Stimulated activated CD8-positive, alpha-beta memory T cell treated with anti-CD3 and anti-CD28 coated beads, Interleukin-4, amount 100 ng/mL, for 1 hour (primary cell): ENCODE measurements at regions not wholly inside any gene's neighbourhood (a gene's known extent, or its start where the extent isn't known, plus 50 kb on each side); places are given as distances from the start of the nearest gene placed in this dataset.
"Not testable (repeated sequence)": the region's sequence is repeated elsewhere in the genome, so short reads cannot be mapped to it uniquely, and the experiment has no call there.

Experiments
- DNase-seq, 2 donors: peaks; one replicate each; pipeline ENCODE4 v3.0.0-alpha.2; 2020; ENCODE audit warnings: low read depth in 2 of 2, low spot score in 1 of 2

DNA sequence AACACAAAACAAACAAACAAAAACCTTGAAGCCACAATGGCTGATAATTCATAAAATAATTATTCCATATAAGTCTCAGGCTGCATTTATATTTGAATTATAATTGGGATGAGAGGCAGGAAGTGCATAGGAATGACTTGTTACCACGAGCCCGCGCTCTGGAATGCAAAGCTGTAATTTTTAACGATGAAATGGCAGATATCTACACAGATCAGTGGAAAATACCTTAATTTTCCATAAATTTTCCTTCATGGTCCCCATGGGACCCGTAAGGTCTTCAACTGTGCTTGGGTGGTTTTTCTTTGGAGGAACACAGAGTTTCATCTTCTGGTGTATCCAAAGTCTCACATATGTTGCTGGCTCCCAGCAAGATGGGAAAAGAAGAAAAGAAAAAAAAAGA lies 226.8 kb downstream of the SHOX start:
- DNase-seq, result no peak

DNA sequence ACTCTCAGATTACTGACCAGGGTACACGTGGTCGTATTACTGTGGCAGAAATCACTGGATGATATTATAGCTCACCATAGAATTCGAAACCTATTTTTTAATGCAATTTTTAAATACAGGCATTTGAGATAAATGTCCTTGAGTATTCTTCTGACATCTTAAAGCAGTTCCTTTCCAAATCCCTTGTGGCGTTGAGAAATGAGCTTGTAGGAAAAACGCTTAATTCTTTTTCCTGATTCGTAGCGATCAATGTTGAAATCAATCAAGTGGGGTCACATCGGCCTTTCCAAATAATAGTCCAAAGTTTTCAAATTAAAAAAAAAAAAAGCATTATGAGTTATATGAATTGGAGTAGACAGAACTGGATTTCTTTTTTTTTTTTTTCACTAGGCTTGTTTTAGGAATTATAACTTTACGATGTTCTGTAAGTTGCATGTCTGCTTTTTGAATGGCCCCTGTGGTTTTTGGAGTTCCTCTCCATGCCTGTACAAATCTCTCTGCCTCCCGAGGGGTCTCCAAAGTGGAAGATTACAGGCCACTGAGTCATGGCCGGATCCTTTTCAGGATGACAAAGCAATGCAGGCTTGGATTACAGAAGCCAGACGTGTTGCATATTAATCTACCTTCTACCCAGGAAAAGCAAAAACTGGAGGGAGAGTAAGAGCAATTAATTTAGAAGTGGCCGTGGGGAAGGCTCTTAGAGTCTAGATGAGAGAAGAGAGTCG lies 226.1 kb downstream of the SHOX start:
- no peak for DNase-seq

DNA sequence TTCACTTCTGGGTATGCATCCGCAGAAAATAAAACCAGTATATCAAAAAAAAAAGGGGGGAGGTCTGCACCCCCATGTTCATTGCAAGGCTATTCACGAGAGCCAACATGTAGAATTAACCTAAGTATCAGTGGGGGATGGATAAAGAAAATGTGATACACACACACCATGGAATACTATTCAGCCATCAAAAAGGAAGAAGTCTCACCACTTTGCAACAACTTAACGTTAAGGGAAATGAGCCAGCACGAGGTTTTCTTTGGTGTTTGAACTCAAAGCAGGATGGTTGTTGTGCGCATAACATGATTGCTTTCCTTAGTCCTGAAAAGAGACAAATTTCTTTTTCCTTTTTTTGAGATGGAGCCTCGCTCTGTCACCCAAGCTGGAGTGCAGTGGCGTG lies 222.7 kb downstream of the SHOX start:
- no peak for DNase-seq

DNA sequence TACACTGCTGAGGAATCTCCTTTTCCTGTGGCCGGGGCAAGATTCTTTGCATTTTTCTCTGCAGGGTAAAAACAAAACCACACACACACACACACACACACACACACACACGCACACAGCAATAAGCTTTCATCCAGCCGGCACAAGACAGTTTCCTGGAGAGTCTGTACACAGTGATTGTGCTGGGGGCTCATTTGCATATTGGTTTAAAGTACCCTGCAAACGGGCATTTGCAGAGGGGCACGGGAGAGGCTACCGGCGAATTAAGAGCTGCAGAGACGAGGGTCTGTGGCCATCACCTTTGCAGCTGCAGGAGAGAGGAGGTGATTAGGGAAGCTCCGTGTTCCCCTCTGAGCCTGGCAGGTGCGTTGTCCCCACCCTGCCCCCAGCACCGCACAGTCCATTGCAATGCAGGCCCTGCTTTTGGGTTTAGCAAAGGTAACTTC lies 219.9 kb downstream of the SHOX start:
- DNase-seq, result no peak

DNA sequence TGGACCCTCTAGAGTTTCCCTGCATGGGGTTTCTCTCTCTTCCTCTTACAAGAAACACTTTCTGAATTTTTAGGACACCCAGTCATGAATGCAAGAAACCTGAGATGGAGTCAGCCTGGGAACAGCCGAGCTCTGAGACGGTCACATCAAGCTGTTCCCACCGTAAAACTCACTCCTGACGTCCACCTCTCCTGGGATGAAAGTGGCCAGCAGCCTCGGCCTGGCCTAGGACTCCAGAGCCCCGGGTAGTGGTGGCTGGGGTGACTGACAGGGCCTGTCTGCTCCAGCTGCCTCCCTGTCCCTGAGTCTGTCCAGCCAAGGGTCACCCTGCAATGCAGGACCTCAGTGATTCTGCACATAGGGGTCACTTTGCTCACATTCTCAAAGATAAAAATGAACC lies 217.8 kb downstream of the SHOX start:
- no peak for DNase-seq

DNA sequence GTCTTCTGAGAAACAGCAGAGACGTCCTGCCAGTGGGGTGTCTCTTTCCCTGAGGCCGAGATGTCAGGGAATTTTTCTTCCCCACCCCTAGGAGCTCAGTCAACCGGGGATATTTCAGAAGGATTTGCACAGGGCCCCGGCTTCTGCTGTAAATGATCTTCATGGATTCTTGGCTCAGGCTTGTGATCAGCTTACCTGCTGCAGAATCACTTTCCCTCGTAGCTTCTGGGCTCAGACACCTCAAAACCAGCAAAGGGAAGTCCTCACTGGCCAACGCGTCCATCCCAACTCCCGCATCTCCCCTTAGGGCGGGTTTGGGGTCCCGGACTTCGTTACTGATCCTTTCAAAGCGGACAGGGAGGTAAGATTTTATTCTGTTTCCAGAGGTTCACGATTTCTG lies 212.7 kb downstream of the SHOX start:
- DNase-seq, result no peak

DNA sequence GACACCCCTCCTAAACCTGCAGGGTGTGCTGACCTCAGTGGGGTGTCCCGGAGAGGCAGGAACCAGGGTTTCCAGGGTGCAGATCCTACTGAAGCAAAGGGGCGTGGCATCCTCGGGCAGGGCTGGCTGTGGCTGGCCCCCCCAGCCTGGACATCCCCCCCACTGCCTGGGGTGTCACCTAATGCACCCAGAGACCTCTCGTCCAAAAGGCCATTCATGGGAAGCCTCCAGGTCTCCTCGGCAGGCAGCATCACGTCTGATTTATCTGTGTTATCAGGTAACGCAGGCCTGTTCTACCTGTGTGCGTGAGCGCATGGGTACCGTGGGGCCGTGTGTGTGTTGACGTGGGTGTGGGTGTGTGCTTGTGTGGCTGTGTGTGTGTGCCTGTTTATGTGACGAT lies 210.0 kb downstream of the SHOX start:
- no peak for DNase-seq

DNA sequence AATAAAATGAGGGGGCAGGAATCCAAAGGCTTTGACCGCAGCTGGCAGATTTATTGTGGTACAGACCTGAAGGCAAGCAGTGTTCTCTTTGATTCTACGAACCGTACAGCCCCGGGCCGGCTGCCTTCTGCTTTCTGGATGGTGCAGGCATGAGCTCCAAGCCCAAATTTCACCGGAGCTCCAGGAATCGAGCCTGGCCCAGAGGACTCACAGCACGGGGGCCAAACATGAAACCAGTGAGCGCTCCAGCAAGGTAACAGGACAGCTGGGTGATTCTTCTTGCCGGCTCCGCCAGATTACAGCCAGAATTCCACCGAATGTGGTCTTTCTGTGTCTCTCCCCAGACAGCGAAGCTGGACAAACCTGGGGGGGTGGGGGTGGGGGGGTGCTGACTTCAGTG lies 208.1 kb downstream of the SHOX start:
- not testable (repeated sequence) for DNase-seq

DNA sequence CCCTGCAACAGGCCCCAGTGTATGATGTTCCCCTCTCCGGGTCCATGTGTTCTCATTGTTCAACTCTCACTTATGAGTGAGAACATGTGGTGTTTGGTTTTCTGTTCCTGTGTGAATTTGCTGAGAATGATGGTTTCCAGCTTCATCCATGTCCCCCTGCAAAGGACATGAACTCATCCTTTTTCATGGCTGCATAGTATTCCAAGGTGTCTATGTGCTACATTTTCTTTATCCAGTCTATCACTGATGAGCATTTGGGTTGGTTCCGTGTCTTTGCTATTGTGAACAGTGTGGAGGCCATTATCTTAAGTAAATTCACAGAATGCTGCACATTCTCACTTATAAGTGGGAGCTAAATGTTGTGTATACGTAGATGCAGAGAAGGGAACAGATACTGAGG lies 205.3 kb downstream of the SHOX start:
- not testable (repeated sequence) for DNase-seq

DNA sequence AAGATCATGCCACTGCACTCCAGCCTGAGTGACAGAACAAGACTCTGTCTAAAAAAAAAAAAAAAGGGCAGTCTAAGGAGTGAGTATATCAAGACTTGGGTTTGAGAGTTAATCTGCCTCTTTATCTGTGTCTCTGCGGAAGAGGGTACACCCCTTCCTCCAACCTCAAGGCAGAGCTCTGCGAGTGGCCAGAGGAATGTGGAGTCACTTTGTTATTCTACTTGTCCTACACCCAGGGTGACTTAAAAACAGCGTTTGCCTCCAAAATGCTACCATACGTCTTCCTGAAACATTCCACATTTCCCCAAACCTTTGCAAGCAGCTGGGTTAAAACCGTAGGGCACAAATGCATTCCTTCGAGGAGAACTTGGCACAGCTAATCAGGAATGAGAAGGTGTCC lies 199.9 kb downstream of the SHOX start:
- DNase-seq, result no peak

DNA sequence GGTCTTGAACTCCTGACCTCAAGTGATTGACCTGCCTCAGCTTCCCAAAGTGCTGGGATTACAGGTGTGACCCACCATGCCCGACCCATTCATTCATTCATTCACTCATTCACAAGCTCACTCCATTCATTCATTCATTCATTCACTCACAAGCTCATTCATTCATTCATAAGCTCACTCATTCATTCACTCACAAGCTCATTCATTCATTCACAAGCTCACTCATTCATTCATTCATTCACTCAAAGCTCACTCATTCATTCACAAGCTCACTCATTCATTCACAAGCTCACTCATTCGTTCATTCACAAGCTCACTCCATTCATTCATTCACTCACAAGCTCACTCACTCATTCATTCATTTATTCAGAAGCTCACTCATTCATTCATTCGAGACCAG lies 198.6 kb downstream of the SHOX start:
- DNase-seq, result no peak

DNA sequence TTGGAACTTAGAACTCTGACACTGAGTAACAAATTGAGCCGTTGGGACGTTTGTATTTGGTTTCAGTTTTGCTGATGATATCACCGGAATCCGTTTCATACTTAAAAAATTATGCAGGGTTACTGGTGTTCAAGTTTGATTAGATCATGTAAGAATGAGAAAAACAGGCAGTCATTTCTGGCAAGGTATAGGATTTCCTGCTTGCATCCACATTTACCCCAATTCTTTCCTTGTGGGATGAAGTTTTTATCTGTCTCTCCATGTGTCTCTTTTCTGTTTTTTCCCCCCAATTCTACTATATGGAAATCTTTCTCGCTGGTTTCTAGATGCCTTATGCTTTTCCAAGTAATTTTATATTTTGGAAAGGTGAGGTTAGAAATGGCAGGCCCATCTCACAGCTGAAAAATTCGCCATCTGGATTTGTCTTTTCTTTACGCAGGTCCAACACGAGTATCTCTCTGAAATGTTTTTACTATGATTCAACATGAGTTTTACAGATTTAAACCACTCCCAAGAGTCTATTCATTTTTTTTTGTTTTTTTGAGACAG lies 197.9 kb downstream of the SHOX start:
- DNase-seq, result no peak

DNA sequence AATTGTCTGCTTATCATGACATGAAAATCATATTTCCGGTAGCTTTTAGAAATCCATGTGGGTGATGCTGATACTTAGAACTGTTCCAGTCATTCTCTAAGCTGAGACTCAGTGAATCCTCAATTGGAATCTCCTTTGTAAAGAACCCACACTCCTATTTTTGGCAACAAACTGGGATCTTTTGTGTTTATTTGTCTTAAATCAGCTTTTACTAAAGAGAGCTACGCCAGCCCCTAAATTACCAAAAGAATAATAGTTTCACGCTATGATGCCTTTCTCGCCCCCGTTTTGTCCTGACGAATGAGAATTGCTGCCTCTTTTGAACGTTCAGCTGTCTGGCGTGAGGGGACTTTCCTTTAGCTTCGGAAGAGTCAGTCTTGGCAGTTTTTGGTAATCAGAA lies 195.9 kb downstream of the SHOX start:
- DNase-seq, result no peak

DNA sequence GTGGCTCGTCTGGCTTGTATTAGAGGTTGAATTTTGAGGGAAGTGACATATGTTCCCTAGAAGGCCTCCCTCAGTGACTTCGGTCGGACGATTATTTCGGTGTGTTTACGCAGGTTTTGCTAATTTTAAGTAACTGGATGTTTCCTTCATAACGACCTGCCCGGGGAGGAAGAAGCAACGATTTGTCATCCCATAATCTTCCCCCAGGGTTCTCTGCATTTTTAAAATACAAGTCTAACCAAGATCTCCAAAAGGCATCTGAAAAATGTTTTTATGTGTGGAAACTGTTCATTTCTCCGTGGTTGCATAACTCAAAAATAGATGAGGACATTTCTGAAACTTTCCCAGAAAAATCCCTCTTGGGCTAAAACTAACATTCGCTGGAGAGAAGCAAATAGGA lies 195.4 kb downstream of the SHOX start:
- no peak for DNase-seq

DNA sequence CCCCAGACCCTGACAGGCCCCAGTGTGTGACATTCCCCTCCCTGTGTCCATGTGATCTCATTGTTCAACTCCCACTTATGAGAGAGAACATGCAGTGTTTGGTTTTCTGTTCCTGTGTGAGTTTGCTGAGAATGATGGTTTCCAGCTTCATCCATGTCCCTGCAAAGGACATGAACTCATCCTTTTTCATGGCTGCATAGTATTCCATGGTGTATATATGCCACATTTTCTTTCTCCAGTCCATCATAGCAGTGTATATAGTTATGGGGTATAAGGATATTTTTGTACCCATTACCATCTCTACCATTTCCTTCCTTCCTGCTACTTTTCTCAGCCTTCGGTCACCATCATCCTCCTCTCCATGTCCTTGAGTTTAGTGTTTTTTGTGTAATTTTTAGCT lies 192.5 kb downstream of the SHOX start:
- not testable (repeated sequence) for DNase-seq

DNA sequence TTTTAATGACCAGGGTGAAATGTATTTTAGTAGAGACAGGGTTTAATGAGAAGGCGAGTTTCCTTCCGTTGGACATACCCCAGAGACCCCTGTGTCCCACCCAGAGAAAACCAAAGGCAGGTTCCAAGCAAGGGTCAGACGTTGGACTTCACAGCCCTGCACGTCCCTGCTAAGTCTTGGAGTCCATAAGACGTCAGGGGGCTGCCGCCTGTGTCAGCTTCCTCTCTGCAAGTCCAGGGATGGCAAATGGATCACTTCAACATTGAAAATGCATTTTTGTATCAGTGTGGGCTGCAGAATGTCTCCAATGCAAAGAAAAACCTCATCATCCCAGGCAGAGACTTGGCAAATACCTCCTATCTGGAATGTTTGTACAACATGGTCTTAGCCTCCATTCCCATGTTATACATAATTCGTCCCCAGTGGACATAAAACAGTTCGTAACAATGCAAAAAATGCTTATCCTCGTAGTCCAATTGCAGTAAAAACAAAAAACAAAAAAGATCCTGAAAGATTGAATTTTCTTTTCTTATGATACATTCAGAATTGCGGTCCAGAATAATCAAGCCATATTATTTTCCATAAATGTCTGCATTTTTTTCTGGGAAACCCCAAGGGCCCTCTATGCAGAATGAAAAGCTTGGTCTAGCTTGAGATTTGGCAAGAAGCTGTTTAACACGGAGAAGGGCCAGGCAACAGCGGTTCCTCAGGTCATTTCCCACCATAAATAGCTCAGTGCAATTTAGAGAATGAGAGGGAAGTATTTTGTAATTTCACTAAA lies 190.9 kb downstream of the SHOX start:
- DNase-seq, result no peak

DNA sequence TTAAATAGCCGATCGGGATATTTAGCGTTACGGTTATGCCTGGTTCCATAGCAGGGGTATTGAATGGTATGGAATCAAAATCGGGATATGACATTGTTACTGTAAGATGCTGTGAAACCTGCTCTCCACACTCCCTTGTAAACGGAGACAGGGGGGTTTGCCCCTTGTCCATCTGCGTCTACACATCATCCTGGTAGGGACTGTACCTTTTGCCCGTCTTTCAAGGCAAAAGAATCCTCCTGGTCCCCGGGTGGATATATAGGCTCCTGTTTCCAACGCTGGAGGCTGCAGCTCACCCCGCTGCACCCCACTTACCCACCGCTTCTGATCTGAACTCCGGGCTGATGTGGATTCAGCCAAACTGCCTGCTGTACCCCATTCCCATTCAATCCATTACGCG lies 189.1 kb downstream of the SHOX start:
- DNase-seq, result no peak

DNA sequence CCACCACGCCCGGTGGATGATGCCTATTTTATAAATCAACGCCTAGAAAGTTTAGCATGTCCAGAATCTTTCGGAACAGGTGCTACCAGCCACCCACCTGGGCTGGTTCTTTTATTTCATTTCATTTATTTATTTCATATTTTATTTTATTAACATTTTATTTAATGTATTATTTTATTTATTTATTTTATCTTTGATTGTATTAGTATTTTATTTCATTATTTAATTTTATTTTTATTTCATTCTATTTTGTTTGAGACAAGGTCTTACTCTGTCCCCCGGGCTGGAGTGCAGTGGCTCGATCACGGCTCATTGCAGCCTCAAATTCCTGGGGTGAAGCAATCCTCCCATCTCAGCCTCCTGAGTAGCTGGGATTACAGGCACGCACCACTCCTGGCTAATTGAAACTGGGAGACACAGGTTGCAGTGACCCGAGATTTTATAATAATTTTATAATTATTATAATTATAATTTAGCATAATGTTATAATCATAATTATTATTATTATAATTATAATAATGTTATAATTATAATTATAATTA lies 187.2 kb downstream of the SHOX start:
- no peak for DNase-seq

DNA sequence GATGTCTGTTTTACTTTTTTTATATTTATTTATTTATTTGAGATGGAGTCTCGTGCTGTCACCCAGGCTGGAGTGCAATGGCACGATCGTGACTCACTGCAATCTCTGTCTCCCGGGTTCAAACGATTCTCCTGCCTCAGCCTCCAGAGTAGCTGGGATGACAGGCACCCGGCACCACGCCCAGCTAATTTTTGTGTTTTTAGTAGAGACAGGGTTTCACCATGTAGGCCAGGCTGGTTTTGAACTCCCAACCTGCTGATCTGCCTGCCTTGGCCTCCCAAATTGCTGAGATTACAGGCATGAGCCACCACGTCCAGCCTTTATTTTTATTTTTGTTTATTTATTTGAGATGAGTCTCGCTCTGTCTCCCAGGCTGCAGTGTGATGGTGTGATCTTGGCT lies 186.6 kb downstream of the SHOX start:
- not testable (repeated sequence) for DNase-seq

DNA sequence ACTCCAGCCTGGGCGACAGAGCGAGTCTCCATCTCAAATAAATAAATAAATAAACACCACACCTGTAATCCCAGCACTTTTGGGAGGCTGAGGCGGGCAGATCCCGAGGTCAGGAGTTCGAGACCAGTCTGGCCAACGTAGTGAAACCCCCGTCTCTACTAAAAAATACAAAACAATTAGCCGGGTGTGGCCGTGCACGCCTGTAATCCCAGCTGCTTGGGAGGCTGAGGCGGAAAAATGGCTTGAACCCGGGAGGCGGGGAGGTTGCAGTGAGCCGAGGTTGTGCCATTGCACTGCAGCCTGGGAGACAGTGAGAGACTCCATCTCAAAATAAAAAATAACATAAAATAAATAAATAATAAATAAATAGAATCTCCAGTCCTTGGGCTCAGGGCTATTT lies 185.8 kb downstream of the SHOX start:
- DNase-seq, result no peak

DNA sequence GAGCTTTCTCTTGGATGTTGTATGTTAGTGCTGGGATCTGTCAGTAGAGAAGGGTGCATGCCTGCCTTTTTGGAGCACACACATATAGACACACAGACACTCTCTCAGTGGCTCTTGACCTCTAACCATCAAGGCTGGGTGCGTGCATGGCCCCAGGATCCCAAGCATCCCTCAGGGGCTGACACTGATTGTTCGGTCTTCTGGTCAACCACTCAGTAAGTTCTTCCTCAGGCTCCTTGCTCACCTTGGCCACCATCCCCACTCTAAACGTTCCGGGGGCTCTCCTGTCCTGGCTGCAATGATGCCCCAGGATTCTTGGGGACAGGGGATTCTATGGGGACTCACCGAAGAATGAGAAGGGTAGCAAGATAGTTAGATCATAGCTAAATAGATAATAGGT lies 179.6 kb downstream of the SHOX start:
- DNase-seq, result no peak

DNA sequence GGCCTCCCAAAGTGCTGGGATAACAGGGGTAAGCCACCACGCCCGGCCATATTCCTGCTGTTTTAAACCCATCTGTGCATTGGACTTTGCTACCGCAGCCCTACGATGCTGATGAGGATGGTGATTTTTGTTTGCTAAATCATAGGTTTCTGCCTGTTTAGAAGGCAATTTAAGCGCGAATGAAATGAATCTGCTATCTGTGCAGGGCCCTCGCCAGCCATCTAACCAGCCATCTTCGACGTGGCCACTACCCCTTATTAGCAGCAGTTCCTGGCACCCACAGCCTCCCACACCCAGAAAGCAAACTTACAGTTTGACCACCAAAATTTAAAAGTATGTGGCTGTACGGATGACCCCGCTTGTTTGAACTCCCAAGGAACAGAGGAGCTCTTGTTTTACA lies 178.5 kb downstream of the SHOX start:
- DNase-seq, result no peak
